Stimulated activated CD4-positive, alpha-beta T cell treated with anti-CD3 and anti-CD28 coated beads, Interleukin-15, amount 100 ng/mL, for 24 hours (primary cell): ENCODE measurements at regions not wholly inside any gene's neighbourhood (a gene's known extent, or its start where the extent isn't known, plus 50 kb on each side); places are given as distances from the start of the nearest gene placed in this dataset.

Source experiments
- DNase-seq: peaks from one replicate; pipeline ENCODE4 v3.0.0-alpha.2; 2020

- no peak for DNase-seq
Measured at GRCh38 chr6:166009385-166010031, 158.1 kb downstream of the TBXT start.

DNA sequence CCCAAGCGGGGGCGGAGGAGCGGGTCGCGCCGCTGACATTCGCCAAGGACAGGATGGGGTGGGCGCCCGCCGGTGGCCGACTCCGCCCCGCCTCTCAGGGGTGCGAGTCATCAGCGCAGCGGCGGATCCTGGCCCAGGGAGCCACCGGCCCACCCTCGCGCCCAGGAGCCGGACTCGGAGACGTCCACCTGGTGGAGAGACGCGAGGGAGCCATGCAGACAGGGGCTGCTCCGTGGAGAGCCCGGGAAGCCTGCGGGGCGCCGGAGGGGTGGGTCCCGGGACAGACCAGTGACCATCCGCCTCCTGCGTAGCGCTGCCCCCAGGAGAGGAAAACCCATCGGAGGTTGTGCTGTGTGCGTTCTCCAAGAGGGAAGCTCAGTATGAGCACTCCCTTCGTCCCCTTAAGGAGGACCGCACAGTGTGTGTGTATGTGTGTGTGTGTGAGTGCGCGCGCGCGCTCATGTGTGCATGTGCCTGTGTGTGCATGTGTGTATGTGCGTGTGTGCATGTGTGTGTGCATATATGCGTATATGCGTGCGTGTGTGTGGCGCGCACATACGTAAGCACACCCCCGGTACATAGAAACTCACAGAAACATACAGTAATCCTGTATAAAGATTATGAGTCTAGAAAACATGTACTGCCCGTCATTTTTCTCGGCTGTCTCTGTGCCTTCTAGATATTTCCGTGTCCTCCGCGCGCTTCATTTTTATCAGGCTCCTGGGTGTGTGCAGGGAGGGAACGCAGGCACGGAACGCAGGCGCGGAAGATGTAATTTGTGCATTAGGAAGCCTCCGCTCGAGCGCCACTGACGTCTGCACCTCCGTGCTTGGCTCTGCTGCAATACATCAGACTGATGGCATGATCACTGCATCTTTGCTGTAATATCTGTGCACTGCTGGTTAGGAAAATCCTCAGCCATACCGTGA lies 158.9 kb downstream of the TBXT start:
- DNase-seq = no peak

GRCh38 chr6:166007349-166008263 lies 160.0 kb downstream of the TBXT start:
- no peak for DNase-seq

GRCh38 chr6:166006900-166007301 lies 160.8 kb downstream of the TBXT start:
- no peak for DNase-seq

DNA sequence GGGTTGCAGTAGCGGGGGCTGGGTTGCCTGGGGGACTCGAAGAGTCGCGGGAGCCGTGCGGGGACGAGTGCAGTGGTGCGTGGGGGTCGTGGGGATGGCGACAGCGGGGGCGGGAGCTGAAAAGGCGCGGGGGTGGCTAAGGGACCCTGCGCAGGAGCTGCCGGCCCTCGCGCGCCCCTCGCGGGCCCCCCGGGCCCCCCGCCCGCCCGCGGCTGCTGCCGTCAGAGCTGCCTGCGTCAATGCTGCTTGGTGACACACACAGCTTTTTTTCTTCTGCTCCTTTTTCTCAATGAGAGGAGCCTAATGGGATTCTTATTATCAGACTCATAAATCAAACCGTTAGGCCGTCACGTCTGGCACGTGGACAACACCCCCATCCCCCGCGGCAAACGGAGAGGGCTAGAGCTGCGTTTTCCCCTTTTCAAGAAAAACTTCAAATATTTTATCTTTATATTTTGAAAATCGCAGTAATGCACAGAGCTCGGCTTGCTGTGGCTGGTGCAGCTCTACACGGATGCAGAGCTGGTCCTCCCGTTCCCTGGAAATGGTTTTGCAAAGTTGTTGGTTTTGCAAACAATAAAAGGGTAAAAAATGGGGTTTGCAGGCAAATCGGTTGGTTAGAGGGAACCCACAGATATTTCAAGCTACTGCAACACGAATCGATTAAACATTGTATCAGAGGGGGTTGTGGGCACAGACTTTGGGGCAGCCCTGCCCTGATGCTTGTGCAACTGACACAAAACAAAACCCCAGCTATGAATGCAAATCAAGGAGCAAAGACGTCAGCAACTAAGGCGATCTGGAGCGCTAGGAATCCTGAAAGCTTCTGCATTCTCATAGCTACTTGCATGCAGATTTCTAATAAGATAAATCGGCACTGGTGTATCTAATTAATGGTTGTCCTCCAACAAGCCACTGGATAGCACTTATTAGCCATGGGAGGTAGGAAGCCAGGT lies 161.4 kb downstream of the TBXT start:
- no peak for DNase-seq

DNA sequence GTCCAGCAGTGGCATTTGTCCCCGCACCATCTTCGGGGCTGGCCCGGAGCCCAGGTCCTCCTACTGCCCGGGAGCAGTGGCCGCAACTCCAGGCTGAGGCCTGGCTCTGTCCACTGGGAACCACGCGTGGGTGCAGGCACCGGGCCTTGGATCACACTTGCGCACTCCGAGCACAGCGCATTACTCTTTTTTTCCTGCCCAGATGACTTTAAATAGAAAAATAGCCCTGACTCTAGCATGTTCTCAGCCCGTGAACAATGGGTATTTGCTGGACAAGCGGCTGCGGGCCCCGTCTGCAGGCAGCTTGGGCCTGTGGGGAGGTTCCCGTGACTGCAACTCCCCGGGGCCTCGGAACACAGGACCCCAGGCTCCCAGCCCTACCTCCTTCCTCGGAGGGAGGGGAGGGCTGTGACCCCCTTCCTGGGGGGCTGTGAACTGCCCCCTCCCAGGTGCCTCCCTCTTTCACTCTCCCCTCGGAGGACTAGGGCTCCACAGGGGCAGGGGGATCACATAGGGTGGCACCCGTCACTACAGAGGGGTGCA lies 162.2 kb downstream of the TBXT start:
- no peak for DNase-seq

GRCh38 chr6:166004876-166005275 lies 162.8 kb downstream of the TBXT start:
- no peak for DNase-seq

- DNase-seq = no peak
Measured at GRCh38 chr6:166004471-166004870, 163.2 kb downstream of the TBXT start.

DNA sequence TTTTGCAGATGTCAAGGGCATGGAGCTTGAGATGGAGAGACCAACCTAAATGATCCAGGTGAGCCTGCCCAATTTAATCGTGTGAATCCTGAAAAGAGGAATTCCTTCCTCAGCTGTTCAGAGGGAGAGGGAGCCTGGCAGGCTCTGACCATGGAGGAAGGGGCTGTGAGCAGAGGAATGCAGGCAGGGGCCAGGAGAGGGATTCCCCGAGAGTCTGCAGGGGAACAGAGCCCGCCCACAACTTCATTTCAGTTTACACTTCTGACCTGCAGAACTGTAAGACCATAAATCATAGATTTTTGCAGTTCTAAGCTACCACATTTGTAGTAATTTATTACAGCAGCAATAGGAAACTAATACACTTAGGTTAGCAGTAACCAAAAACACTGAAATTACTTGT lies 164.1 kb downstream of the TBXT start:
- DNase-seq = no peak

DNA sequence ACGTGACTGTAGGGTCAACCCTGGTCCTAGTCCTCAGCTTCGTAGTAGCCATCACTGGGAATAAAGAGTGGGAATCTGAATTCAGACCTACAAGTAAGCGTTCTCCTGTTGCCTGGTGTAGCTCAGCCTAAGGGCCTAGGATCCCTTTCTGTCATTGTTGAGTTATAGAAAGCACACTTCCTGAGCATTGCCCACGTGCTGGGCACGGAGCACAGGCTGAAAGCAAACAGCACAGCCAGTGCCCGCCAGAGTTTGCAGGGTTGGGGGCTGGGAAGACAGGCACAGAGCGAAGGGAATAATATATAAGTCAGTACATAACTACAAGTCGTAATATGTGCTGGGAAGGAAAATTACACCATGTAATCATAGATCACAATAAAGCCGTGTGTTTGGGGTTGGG lies 166.3 kb downstream of the TBXT start:
- no peak for DNase-seq

DNA sequence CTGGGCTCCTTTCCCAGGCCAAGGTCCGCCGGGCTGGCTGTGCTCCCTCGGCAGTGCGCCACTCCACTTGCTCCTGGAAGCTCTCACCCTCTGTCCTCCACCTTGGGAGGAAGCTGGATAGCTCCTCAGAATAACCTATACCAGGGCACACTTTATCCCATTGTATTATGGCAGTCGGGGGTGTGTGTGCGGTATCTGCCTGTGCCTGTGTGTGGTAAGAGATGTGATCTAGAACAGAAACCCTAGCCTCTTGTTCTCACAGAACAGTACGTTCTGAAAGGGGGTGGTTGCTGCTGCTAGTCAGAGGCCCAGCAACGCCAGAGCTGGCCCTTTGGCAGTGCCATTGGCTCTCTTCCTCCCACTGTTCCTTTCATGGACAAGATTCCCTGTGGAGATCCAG lies 168.4 kb downstream of the TBXT start:
- DNase-seq = no peak

GRCh38 chr6:165998072-165998471 lies 169.6 kb downstream of the TBXT start:
- no peak for DNase-seq

DNA sequence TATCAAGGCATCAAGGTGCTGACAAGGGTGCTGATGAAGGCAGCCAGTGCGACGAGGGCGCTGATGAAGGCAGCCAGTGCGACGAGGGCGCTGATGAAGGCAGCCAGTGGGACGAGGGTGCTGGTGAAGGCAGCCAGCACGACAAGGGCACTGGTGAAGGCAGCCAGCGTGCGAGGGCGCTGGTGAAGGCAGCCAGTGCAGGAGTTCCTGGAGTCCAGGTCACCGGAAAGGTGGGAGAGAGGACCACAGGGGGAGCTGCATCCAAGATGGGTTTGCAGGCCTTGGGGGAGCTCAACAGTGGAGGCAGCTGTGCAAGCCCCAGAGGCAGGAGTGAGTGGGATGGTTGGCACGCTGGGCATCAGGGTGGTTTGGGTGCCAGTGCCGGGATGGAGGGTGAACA lies 176.3 kb downstream of the TBXT start:
- no peak for DNase-seq

DNA sequence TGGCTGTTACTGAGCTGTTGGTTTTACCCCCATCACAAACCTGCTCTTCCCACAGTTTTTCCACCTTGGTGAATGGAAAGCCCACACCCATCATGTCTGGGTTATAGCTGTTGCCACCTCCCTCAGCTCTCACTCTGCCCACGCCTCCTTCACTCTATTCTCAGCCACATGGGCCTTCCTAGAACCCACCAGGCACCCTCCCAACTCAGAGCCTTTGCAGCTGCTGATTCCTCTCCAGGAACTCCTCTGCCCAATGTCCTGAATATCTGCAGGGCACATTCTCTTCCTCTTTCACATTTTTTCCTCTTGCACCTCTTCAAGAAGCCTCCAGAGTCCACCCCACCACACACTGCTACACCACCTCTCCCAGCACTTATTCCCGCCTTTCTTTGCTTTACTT lies 177.4 kb downstream of the TBXT start:
- no peak for DNase-seq

DNA sequence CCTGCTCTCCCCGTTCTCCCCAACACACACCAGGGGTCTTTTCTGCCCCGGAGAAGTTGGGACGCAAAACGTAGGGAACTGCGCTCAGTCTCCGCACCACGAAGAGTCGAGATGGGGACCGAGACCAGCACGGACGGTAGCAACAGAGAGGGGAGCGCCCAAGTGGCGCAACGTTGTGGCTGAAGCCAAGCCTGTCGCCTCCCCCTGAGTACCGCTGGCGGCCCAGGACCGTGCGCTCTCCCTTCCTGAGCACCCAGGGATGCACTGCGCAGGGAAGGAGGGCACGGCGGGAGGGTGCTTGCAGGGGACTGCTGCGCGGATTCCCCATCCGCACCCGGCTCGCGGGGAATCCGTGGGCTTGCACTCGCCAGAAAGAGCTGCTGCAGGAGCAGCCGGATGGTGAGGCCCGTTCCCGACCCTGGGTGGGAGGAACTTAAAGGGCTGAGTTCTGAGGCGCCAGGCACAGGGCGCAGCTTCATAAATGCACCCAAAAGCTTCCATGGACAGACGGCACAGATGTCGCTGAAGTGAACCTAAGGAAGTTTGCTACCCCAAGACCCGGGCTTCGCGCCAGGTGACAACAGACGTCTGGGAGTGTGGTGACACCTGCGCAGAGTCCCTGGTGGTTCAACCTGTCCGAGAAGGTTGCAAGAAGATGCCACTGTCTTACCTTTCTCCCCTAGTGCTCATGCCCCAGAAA lies 178.7 kb downstream of the TBXT start:
- DNase-seq = no peak

DNA sequence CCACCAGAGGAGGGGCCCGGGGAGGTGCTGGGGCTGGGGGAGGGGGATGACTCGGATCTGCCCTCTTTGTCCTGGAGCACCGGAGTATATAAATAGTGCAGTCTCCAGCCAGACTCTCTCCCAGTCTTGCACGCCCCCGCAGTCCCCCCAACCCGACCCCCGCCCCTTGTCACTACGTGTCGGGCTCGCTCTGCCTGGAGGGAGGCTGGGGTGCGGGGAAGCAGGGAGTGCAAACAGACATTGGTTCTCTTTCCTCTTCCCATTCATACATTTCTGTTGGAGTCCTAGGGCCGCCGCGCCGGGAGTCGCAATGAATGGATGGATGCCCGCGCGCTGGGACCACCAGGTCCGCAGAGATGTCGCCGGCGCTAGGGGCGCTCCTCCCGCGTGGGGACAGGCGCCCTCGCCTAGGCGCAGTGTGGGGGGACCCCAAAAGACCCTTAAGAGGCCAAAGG lies 179.3 kb downstream of the TBXT start:
- no peak for DNase-seq

DNA sequence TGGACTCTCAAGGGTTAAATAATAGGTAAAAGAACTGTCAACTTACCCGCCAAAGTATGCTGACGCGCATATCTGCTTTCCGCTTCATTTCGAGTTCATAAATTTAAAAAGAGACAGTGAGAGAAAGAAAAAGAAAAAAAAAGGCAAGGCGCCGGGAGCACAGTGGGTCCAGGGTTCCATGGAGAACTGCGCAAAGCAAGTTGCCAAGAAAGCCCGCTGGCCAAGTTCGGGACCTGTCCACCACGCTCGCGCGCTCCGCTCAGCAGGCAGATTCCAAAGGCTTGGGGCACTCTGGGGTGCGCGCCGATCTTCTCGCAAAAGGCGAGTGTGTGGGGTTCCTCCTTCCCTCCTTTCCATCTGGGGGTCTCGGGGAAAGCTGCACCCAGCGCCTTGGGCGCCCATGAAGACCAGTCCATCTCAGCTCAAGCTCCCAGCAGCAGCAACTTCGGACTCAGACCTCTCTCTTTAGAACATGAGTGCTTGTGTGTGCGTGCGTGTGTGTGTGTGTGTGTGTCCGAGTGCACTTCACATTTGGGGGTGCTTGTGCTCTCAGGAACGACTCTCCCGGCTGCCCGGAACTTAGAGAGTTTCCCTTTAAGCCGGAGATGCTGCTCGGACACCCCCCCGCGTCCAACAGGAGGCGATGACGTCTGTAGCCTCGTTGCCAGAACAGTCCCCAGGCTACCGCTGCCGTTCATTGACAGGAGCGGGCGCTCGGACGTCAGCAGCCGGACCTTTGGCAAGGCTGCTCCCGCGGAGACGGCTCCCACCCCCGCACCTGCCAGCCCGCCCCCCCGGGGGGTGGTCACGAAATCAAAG lies 180.0 kb downstream of the TBXT start:
- DNase-seq = no peak

GRCh38 chr6:165986914-165987482 lies 180.7 kb downstream of the TBXT start:
- no peak for DNase-seq

- DNase-seq = no peak
Measured at GRCh38 chr6:165986311-165986913, 181.2 kb downstream of the TBXT start.
